ENCODE measurements at regions not wholly inside any gene's neighbourhood (a gene's known extent, or its start where the extent isn't known, plus 50 kb on each side); places are given as distances from the start of the nearest gene placed in this dataset.
"Not testable (repeated sequence)": the region's sequence is repeated elsewhere in the genome, so short reads cannot be mapped to it uniquely, and the experiment has no call there.

GRCh38 chr5:84872768-84873167, 488.1 kb upstream of the EDIL3 start:
- no peak for DNase-seq
- no peak for TF ChIP-seq CTCF (IDR thresholded peaks at IDR 0.05; ENCODE audit: insufficient read depth in 1 of 2, low read depth in 1 of 2, low read length in 1 of 2, severe bottlenecking in 1 of 2, unreplicated experiment in 1 of 2)
- no peaks in the 10 kb centered on the region for H3K36me3 ChIP-seq (ENCODE audit: control insufficient read depth, insufficient read depth, low read length)
- Mint-ChIP-seq H3K36me3 (ENCODE audit: insufficient read depth, unreplicated experiment) (no peaks in the 10 kb centered on the region), H3K4me1 (ENCODE audit: low read depth, unreplicated experiment) (peaks cover 11% of the 10 kb centered on the region), H3K27me3 (ENCODE audit: insufficient read depth, unreplicated experiment) (no peaks in the 10 kb centered on the region), H3K27ac (ENCODE audit: unreplicated experiment) (no peak overlapping the region), H3K4me3 (ENCODE audit: unreplicated experiment) (no peak overlapping the region), H3K9me3 (ENCODE audit: unreplicated experiment) (peaks cover 8% of the 10 kb centered on the region)
- no TSS peak for BruUV-seq (replicated peaks)
- H3K4me3 ChIP-seq (ENCODE audit: low read depth, low read length) = no peak overlapping the region
- ChIA-PET CTCF (no interaction called here), POLR2A (no interaction called here)
- intact Hi-C loops (cut with micrococcal nuclease; ENCODE audit: unreplicated experiment) = no loop called here
- H3K9me3 ChIP-seq = no peaks in the 10 kb centered on the region
- H3K27me3 ChIP-seq (replicated peaks; ENCODE audit: control insufficient read depth, insufficient read depth, low read length) = no peaks in the 10 kb centered on the region
- H3K4me1 ChIP-seq = no peaks in the 10 kb centered on the region

- no peak for TF ChIP-seq CTCF (IDR thresholded peaks at IDR 0.05; ENCODE audit: insufficient read depth in 1 of 2, low read depth in 1 of 2, low read length in 1 of 2, severe bottlenecking in 1 of 2, unreplicated experiment in 1 of 2)
- intact Hi-C loops (cut with micrococcal nuclease; ENCODE audit: unreplicated experiment) = no loop called here
Measured at GRCh38 chr5:84870369-84870768, 485.7 kb upstream of the EDIL3 start.

GRCh38 chr5:84869675-84870074, 485.0 kb upstream of the EDIL3 start:
- no TSS peak for BruUV-seq (replicated peaks)
- no peaks in the 10 kb centered on the region for H3K36me3 Mint-ChIP-seq (ENCODE audit: insufficient read depth, unreplicated experiment)
- H3K9me3 Mint-ChIP-seq (ENCODE audit: unreplicated experiment) = no peaks in the 10 kb centered on the region
- CTCF ChIA-PET = no interaction called here
- intact Hi-C loops (cut with micrococcal nuclease; ENCODE audit: unreplicated experiment) = no loop called here
- TF ChIP-seq CTCF (IDR thresholded peaks at IDR 0.05; ENCODE audit: insufficient read depth in 1 of 2, low read depth in 1 of 2, low read length in 1 of 2, severe bottlenecking in 1 of 2, unreplicated experiment in 1 of 2) = no peak
- no peaks in the 10 kb centered on the region for H3K9me3 ChIP-seq
- H3K27me3 ChIP-seq (replicated peaks; ENCODE audit: control insufficient read depth, insufficient read depth, low read length) = no peaks in the 10 kb centered on the region
- POLR2A ChIA-PET = no interaction called here
- H3K4me1 ChIP-seq = no peaks in the 10 kb centered on the region
- H3K4me1 Mint-ChIP-seq (ENCODE audit: low read depth, unreplicated experiment) = peaks cover 11% of the 10 kb centered on the region
- no peaks in the 10 kb centered on the region for H3K36me3 ChIP-seq (ENCODE audit: control insufficient read depth, insufficient read depth, low read length)
- no peak overlapping the region for H3K4me3 Mint-ChIP-seq (ENCODE audit: unreplicated experiment)
- H3K4me3 ChIP-seq (ENCODE audit: low read depth, low read length) = no peak overlapping the region
- no peaks in the 10 kb centered on the region for H3K27me3 Mint-ChIP-seq (ENCODE audit: insufficient read depth, unreplicated experiment)
- no peak overlapping the region for H3K27ac Mint-ChIP-seq (ENCODE audit: unreplicated experiment)
- DNase-seq = no peak

More at GRCh38 chr5:84870369-84870768, 485.7 kb upstream of the EDIL3 start:
- ChIA-PET CTCF (no interaction called here), POLR2A (no interaction called here)
- H3K36me3 ChIP-seq (ENCODE audit: control insufficient read depth, insufficient read depth, low read length) = no peaks in the 10 kb centered on the region
- H3K4me1 Mint-ChIP-seq (ENCODE audit: low read depth, unreplicated experiment) = peaks cover 11% of the 10 kb centered on the region
- no peak overlapping the region for H3K27ac Mint-ChIP-seq (ENCODE audit: unreplicated experiment)
- H3K9me3 Mint-ChIP-seq (ENCODE audit: unreplicated experiment) = no peaks in the 10 kb centered on the region
- no peaks in the 10 kb centered on the region for H3K27me3 ChIP-seq (replicated peaks; ENCODE audit: control insufficient read depth, insufficient read depth, low read length)
- H3K4me3 Mint-ChIP-seq (ENCODE audit: unreplicated experiment) = no peak overlapping the region
- no peak overlapping the region for H3K4me3 ChIP-seq (ENCODE audit: low read depth, low read length)
- H3K9me3 ChIP-seq = no peaks in the 10 kb centered on the region
- BruUV-seq (replicated peaks) = no TSS peak
- H3K36me3 Mint-ChIP-seq (ENCODE audit: insufficient read depth, unreplicated experiment) = no peaks in the 10 kb centered on the region
- no peaks in the 10 kb centered on the region for H3K4me1 ChIP-seq
- H3K27me3 Mint-ChIP-seq (ENCODE audit: insufficient read depth, unreplicated experiment) = no peaks in the 10 kb centered on the region
- DNase-seq = no peak

GRCh38 chr5:84863936-84864335, 479.3 kb upstream of the EDIL3 start:
- H3K4me3 ChIP-seq (ENCODE audit: low read depth, low read length); H3K36me3 Mint-ChIP-seq (ENCODE audit: insufficient read depth, unreplicated experiment); H3K27ac Mint-ChIP-seq (ENCODE audit: unreplicated experiment); H3K4me1 Mint-ChIP-seq (ENCODE audit: low read depth, unreplicated experiment); H3K9me3 Mint-ChIP-seq (ENCODE audit: unreplicated experiment); H3K9me3 ChIP-seq; intact Hi-C loops (cut with micrococcal nuclease; ENCODE audit: unreplicated experiment); H3K27me3 ChIP-seq (replicated peaks; ENCODE audit: control insufficient read depth, insufficient read depth, low read length); H3K27me3 Mint-ChIP-seq (ENCODE audit: insufficient read depth, unreplicated experiment); H3K36me3 ChIP-seq (ENCODE audit: control insufficient read depth, insufficient read depth, low read length); H3K4me1 ChIP-seq; H3K4me3 Mint-ChIP-seq (ENCODE audit: unreplicated experiment); CTCF ChIA-PET; BruUV-seq (replicated peaks); DNase-seq: not testable (repeated sequence)
- POLR2A ChIA-PET = interaction anchor here (0.6 kb wide), 1 partner anchor 620 kb away, joined by 3 read pairs; no protein-coding TSS in a partner anchor
